NOMO-1 treated with DMSO at 0.1 percent for 48 hours (cell line): ENCODE measurements at regions not wholly inside any gene's neighbourhood (a gene's known extent, or its start where the extent isn't known, plus 50 kb on each side); places are given as distances from the start of the nearest gene placed in this dataset.

Experiments
- DNase-seq: peaks from one replicate; lab custom pipeline; 2025; ENCODE audit not compliant: unreplicated experiment; lab: John Stamatoyannopoulos, UW

DNA sequence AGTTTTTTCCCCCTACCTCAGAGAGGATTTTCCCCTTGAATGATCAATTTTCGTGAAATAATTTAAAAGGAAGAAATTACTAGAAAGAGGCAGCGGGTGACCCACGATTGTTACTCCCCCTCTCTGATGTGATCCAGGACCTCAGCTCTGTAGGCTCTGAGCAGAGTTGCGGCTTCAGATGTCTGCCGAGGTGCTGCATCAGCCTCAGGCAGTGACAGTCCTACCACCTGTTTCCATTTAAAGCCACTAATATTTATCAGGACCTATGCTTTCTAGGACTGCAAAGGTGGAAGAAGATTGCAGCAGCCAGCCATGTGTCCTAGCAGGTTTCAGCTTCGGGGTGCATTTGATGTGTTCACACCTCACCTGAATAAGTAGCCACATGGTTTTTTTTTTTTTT lies 294.8 kb upstream of the C2CD4B start:
- DNase-seq, result no peak

DNA sequence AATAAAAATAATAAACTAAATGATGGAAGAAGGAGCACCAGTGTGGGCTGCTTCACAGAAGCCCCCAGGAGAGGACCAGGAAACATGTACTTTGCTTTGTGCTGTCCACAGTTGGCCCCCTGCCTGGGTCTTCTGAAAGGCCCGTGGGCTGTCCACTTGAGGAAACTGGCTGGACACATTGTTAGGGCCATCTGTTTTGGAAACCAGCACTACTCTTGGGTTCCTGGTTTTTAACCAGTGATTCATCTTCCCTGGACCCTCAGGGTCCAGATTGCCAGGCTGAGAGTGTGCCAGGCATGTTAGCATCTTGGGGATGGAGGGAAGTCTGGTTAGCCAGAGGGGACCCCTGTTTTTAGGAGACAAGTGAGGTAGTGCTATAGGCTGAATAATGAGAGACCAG lies 297.2 kb upstream of the C2CD4B start:
- DNase-seq, result no peak

DNA sequence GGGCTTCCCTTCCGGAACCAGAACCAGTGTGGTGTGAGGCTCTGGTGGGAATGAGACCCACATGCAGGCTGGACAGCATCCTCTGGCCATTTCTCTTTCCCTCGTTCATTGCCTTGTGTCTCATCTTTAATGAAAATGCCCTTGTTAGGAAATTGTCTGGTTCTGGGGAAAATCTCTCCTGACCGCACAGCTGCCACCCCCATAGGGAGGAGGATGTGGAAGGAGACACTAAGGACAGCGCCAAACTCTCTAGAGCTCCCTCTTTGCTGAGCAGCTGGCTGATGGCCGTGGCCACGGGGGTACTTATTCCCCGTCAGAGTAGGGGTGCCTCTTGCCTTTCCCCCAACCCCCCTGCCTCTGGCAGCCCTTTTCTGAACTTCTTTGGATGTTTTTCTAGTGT lies 297.6 kb upstream of the C2CD4B start:
- no peak for DNase-seq

DNA sequence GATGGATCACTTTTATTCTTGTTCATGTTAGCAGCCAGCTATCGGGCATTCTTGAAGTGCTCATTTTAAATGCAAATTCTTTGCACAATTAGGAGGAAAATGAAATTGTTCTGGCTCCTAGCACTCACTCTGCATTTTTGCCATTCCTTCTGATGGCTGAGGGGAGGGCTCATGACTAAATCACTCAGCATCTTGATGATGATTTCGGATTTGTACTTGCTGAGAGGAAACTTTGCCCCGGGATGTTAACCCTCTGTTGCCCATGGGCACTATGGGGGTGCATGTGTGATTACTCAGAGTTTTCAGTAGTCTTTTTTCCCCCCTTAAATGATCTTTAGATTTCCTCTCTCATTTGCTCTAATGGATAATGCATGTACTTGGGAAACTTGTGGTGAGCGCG lies 299.6 kb upstream of the C2CD4B start:
- DNase-seq, result no peak

DNA sequence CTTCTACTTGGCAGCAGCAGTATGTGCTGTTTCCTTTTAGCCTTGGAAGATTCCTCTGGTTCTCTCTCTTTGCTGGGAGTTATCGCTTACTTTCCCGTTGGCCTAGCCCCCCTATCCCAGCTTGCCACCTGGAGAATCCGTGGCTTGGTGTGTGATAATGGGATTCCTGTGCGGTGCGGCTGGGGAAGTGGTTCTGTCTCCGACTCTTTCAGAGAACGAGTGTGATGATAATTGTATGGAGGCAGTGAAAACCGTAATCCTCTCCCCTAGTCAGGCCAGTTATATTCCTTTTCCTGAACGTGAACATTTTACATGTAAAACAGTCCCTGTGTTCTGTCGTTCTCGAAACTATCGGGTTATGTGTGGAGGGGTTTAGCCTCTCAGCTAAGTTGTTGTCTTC lies 300.1 kb upstream of the C2CD4B start:
- DNase-seq, result no peak

DNA sequence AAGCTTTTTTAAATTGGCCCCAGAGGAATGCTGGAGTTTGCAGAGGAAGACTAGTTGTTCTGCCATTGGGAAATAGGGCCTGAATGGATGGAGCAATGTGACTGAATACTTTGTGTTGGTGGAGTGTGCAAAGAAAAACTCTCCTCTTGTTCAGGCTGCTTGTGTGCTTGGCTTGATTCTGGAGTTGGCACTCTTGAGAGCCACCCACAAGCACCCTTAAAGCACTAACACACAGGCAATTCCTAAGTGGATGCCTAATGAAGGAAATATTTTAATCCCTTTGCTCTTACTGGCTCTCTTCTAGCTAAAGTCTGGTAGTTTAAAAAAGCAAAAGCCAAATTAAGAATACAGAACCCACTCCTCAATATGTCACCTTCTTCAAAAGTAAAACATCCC lies 304.4 kb upstream of the C2CD4B start:
- no peak for DNase-seq

DNA sequence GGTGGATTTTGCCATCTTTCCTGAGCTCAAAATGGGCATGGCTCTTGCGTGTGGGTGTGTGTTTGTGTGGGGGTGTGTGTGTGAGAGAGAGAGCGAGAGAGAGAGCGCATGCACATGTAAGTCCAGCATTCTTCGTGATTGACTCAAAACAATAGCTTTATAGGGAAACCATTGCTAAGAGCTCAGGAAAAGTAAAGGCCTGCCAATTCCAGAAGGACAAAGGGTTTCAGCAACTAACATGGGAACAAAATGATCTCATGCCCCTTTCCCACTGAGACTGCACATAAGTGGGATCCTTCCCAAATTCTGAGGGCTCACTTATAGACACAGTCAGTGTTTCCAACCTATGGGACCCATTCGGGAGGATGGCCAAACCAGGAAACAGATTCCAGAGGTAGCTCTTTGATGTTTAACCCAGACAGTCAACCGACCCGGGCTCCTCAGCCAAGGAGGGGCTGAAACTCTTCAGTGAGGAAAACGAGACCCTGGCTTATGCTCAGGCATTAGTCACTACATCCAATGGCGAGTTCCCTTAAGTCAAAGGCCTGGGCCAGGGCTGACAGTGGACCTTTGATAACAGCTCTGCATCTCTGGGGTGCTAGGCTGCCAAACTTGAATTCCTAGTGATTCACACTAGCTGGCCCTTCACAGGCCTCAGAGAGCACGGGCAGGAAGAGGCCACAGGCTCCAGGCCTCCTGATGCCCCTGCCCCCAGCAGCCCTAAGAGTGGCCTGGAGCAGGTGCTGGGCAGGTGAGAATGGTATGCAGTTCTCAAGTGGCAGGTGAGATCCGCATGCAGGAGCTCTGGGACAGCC lies 305.0 kb upstream of the C2CD4B start:
- DNase-seq, result no peak

DNA sequence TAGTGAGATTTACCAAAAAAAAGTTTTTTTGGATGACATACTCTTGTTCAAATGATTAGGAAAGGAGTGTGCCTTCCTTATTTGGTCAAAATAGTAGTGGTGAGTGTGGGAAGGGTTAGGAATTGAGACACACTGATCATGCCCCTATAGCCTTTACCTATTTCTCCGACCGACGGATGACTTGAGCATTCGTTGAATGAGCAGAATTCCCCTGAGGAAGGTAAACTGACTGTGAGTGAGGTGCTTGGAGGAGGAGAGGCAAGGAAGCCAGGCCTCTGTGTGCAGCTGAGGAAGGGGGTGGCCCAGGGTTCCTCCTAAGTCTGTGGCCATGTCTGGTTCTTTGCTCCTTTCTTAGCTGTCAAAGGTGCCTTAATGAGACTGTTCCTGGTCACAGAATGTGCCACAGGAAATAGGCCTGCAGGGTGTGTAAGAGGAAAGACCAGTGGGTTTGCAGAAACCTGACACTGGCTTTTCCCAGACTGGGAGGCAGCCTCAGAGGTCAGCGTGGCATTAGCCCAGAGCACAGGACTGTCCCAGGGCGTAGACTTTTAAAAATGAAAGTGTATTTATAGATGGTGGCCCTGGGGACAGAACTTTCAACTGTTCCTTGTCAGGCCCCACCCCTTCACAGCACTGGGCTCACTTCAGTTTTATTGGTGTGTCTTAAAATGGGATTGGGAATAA lies 307.7 kb upstream of the C2CD4B start:
- DNase-seq, result no peak

DNA sequence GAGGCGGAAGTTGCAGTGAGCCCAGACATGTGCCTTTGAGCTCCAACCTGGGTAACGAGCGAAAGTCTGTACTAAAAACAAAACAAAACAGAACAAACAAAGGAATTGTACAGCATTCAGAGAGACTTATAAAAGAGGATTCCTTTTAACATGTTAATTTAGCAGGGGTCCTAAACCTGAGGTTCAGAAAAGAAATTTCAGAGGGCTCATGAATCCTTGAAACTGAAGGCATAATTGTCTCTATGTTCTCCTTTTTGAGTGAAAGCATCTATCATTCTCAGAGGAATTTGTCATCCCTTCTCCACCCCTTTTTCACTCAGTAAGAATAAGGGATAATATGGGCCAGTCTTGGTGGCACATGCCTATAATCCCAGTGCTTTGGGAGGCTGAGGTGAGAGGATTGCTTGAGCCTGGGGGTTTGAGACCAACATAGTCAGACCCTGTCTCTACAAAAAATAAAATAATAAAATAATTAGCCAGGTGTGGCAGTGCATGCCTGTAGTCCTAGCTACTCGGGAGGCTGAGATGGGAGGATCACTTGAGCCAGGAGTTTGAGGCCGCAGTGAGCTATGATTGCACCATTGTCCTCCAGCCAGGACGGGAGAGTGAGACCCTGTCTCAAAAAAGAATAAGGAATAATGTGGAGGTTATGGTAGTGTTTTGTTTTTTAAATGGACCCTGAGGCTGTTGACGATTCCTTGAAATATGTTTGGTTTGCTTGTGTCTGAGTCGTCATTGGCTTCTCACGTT lies 309.1 kb upstream of the C2CD4B start:
- DNase-seq, result no peak

DNA sequence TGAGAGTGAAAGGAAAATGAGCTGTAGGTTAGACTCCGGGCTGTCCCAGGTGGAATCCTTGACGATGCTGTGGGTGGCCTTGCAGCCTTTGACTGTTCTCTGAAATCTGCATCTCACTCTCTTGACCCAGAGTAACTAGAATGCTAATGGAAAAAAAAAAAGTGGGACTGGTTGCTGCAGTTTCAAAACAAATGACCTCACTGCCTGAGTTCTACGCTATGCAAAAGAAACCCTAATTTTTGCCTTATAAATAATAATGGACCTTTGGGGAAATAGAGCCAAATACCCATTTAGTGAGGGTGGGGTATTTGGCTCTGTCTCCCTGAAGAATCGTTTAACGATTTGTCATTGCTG lies 309.7 kb upstream of the C2CD4B start:
- no peak for DNase-seq

DNA sequence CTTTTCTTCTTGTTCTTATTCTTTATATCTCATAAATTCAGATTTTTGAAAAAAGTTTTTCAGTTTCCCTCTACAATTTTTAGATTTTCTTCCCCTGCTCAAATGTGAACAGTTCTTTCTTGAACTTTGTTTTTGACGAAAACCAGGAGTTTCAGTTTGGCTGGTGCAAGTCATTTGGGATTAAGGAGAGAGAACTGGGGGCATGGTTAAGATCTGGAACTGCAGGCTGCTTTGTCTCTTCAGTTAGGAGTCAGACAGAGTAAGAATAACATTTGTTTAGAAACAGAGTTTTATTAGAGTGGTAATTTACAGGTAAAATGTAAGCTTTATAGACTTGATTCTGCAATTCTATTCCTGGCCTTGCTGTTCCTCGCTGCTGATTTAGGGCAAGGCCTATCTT lies 310.5 kb upstream of the C2CD4B start:
- DNase-seq, result no peak

DNA sequence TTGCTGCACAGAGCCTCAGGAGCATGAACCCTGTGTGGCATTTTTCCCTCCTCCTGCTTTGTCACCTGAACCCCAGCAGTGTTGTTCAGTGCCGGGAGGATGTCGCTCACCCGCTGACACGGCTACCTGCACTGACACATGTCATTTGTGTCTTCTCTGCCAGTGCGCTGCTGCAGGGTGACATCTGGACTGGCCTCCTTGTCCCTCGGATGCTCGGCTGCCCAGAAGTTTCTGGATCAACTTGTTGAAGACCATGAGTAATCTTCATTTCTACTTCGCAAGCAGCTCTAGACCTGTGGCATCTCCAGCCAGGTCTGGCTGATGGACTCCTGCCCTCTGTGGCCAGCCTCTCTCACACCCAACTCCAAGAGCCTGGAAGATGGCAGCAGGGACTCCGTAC lies 311.1 kb upstream of the C2CD4B start:
- no peak for DNase-seq

DNA sequence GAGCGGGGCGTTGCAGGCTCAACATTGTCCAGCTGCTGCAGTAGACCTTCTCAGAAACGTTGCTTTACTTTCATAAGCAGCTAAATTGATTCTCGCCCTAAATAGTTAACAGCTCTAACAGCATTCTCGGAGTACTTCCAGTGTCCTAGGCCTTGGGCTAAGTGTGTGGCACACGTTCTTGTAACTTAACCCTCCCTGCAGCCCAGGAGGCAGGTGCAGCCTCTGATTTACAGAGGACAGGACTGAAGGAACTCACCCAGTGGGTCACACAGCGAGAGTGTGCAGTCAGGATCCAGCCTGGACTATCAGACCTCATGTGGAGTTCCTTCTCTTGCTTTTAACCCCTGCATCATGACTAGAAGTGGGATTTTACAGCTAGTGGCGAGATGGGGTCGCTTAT lies 312.8 kb upstream of the C2CD4B start:
- no peak for DNase-seq

DNA sequence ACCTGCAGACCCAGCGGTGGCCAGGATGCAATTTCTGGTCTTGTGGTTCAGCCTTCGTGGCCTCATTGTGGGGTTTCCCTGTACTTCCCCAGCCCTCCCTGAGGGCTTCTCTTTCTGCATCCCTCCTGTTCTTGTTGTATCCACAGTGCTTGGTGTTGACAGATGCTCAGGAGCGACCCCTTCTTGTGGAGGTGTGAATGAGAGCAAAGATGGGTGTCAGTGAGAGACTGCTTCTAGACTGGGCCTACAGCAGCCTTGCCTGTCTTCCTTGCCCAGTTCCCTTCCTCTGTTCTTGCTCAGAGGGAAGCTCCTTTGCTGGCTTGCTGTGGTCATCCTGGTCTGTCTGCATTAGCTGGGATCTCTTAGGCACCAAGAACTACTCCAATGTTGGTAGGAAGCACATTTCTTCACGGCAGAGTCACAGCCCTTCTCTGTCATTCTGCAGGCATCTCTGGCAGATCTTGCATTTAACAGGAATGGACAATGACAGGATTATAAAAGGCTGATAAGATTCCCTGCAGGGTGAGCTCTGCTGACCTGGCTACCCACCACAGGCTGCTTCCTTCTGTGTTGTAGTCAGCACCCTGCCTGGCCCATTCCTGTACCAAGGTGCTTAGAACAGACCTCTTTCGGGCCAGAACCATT lies 317.8 kb upstream of the C2CD4B start:
- DNase-seq, result no peak

DNA sequence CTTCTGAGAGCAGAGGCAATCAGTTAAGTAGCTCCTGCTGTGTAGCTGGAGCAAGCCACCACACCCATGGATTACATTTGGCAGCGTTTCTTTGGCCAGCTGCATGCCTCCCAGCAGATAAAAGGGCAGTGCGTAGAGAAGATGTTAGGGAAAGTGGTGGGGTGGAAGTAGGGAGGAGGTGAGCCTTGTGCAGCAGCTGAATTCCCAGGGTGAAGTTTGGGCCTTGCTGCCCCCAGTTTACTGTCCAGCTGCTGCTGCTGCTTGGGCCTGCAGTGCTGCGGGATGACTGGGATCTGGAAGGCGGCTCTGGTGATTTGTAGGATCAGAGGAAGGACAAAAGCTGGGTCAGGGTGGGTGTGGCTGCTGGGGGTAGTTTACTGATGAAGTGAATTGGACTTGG lies 318.7 kb upstream of the C2CD4B start:
- no peak for DNase-seq

DNA sequence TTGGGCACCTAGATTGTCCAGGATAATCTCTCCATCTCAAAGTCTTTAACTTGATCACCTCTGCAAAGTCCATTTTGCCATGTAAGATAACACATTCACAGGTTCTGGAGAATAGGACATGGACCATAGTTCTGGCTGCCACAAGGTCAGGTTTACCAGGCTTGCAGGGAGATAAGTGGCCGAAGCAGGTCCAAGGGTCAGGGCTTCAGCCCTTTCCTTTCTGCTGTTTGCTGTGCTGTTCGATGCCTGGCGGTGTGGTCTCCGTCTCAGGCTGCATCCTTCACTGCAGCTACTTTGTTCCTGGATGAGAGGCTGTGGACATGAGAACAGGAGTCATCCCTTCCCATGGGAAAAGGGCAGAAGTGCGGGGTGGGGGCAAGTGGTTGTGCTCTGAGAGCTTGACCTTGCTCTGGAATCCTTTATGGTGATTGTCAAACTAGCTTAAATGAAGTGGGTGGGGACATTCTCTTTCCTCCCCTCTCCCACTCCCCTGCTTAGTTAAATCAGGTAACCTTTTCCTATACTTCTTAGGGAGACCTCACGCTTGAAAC lies 320.2 kb upstream of the C2CD4B start:
- DNase-seq, result no peak

DNA sequence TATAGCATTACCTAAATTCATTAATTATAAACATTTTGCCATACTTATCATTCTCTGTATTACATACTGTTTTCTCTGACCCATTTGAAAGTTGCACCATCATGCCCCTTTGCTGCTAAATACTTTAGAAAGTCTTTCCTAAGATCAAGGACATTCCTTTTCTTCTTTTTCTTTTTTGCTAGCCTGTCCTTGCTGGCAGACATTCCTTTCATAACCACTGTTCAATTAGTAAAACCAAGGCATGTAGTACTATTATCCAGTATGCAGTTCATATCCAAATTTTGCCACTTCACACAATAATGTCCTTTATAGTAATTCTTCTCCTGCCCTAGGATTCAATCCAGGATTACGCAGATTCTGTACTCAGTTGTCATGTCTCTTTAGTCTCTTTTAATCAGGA lies 321.0 kb upstream of the C2CD4B start:
- no peak for DNase-seq

DNA sequence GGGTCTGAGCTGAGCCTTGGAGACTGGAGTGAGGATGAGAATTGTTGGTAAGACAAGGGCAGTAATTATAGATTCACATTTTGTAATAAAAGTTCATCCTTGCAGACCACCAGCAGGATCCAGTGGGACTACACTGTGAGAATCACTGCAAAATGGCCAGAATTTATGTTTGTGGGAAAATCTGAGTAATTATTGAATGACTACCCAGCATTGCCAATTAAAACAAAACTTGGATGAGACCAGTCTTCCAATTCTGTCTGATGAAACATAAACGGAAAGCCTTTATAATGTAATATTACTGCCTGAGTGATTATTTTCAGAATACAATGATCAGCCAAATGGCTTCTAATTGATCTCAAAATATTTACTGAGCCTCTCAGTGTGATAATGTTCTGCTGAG lies 323.3 kb upstream of the C2CD4B start:
- no peak for DNase-seq

DNA sequence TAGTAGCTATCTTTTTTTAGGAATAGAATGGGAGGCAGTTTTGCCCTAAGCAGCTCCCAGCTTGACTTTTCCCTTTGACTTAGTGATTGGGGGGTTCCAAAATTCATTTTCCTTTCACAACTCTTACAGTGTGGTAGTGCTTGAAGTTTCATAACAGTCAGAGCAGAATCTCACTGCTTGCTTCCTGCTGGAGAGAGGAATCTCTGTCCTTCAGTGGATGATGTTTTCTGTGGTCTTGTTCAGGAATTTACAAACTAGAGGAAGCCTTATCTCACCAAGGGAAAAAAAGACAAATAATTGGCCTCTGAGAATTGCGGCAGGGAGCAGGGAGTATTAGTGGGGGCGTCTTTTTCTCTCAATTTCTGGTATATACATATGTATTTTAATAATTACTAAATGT lies 326.6 kb upstream of the C2CD4B start:
- no peak for DNase-seq

DNA sequence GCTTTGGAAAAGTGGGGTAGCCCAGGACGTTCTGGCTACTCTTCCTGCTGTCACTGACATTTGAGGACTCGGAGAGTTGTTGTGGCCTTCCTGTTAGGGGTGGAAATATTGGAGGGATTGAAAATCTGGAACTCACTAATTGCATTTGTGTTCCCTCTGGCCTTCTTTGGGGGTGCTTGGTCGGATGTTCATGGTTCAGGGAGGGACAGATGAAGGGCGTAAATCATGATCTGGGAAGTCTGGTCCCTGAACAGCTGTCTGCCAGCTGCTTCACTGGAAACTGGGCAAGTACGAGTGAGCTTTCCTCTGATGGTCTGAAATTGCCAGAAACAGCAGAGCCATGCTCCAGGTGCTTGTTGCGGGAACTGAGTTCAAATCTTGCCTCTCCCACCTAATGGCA lies 327.8 kb upstream of the C2CD4B start:
- DNase-seq, result no peak

DNA sequence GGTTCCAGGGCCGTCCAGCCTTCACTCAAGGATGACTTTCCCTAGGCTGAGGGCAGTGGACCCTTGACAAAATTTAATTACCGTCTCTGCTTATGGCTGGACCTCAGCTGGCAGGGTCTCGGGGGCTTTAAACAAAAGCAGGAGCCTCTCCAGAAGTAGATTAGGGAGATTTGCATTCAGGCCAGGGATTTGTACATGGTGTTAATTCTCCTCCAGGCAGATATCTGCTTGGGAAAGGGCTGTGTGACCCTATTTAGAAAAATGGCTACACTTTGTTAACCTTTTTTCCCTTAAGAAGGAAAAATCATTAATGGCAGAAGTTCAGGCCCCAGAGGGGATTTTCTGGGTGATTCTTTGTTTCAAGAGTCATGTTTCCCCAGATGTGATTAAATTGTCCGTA lies 329.1 kb upstream of the C2CD4B start:
- no peak for DNase-seq
